Panc1 (cell line): ENCODE measurements at regions not wholly inside any gene's neighbourhood (a gene's known extent, or its start where the extent isn't known, plus 50 kb on each side); places are given as distances from the start of the nearest gene placed in this dataset.
A peak's percentile ranks its signal among the peaks of the same experiment; 100 is the strongest.

Experiments
- ATAC-seq: fragments of 200-7000 bp; cut with Tn5 transposase; 2 replicates; pipeline ENCODE4 v1.9.1; 2020; ENCODE audit warnings: mild to moderate bottlenecking, moderate library complexity
- BruUV-seq: library from RNA; stranded (reverse); fragments of 400-500 nt; replicated peaks from 2 replicates; lab custom pipeline; 2021; lab: Mats Ljungman, UMichigan
- CTCF ChIA-PET: fragments of 300-600 bp; sonication (Branson Sonifier 250); formaldehyde crosslinking; loops from one replicate; lab custom pipeline; 2022; ENCODE audit warnings: antibody characterized with exemption; lab: Charles Lee
- POLR2A ChIA-PET: fragments of 300-600 bp; sonication (Branson Sonifier 250); formaldehyde crosslinking; loops from one replicate; lab custom pipeline; 2022; ENCODE audit warnings: antibody characterized with exemption; lab: Charles Lee
- DNase-seq: peaks from one replicate; pipeline ENCODE4 v3.0.0-alpha.2; 2010; ENCODE audit warnings: low read depth, low spot score
- H3K27ac ChIP-seq: 2 replicates; pipeline ENCODE4 v1.5.1; 2011; ENCODE audit warnings: mild to moderate bottlenecking, low read length, inconsistent platforms
- H3K27me3 ChIP-seq: fragments of 200-500 bp; sonication (Bioruptor generic); 2 replicates; pipeline ENCODE4 v1.6.0; 2014; ENCODE audit warnings: low read length, inconsistent platforms; ENCODE audit not compliant: control insufficient read depth, insufficient read depth
- H3K36me3 ChIP-seq: fragments of 200-500 bp; sonication (Bioruptor generic); 2 replicates; pipeline ENCODE4 v1.5.1; 2014; ENCODE audit warnings: inconsistent platforms, mild to moderate bottlenecking, low read length, moderate library complexity; ENCODE audit not compliant: control insufficient read depth, insufficient read depth
- H3K4me1 ChIP-seq: 2 replicates; pipeline ENCODE4 v1.5.1; 2011; ENCODE audit warnings: inconsistent platforms, mild to moderate bottlenecking, low read length, moderate library complexity; ENCODE audit not compliant: control insufficient read depth, insufficient read depth
- H3K4me3 ChIP-seq, 2 experiments: 2 replicates each; pipeline ENCODE4 v1.5.1; 2011 to 2012; ENCODE audit warnings: low read depth in 2 of 2, low read length in 2 of 2, mild to moderate bottlenecking in 2 of 2, inconsistent platforms in 1 of 2, moderate library complexity in 1 of 2
- H3K9me3 ChIP-seq: fragments of 200-500 bp; sonication (Bioruptor generic); 2 replicates; pipeline ENCODE4 v1.5.1; 2014; ENCODE audit warnings: low read depth, mild to moderate bottlenecking, inconsistent platforms, low read length, moderate library complexity; ENCODE audit not compliant: control insufficient read depth, insufficient read depth
- POLR2AphosphoS5 ChIP-seq: IDR thresholded peaks from 2 replicates; pipeline ENCODE4 v1.6.1; 2012; ENCODE audit warnings: mild to moderate bottlenecking, low read depth, low read length, moderate library complexity
- SIN3A ChIP-seq: IDR thresholded peaks from 2 replicates; pipeline ENCODE4 v1.6.1; 2012; ENCODE audit warnings: low read depth, mild to moderate bottlenecking, low read length, moderate library complexity, borderline replicate concordance; ENCODE audit not compliant: insufficient read depth
- TCF7L2 ChIP-seq: IDR thresholded peaks from 2 replicates; pipeline ENCODE4 v1.6.1; 2011; ENCODE audit warnings: mild to moderate bottlenecking, low read depth, low read length, inconsistent platforms
- in situ Hi-C: cut with HindIII; loops from 2 replicates; pipeline ENCODE4 v1.10.0; 2016; ENCODE audit warnings: low sequenced_read_pairs, low pct_unique_long_range_greater_than_20kb
- intact Hi-C: fragments of 100-400 bp; cut with micrococcal nuclease; formaldehyde crosslinking; loops from one replicate; pipeline ENCODE4 v1.10.0; 2022; ENCODE audit not compliant: unreplicated experiment
- TF ChIP-seq, protein P1 (sequence below): fragments of 450-650 bp; IDR thresholded peaks from 2 replicates; pipeline ENCODE4 v1.5.1; 2017; ENCODE audit warnings: mild to moderate bottlenecking
- TF ChIP-seq, protein P2 (sequence below), 2 experiments: IDR thresholded peaks; 2 replicates each; pipeline ENCODE4 v1.6.1; 2011 to 2012; ENCODE audit warnings: low read depth in 2 of 2, control low read depth in 1 of 2, low read length in 1 of 2, mild to moderate bottlenecking in 1 of 2, moderate library complexity in 1 of 2; ENCODE audit not compliant: insufficient read depth in 1 of 2

DNA sequence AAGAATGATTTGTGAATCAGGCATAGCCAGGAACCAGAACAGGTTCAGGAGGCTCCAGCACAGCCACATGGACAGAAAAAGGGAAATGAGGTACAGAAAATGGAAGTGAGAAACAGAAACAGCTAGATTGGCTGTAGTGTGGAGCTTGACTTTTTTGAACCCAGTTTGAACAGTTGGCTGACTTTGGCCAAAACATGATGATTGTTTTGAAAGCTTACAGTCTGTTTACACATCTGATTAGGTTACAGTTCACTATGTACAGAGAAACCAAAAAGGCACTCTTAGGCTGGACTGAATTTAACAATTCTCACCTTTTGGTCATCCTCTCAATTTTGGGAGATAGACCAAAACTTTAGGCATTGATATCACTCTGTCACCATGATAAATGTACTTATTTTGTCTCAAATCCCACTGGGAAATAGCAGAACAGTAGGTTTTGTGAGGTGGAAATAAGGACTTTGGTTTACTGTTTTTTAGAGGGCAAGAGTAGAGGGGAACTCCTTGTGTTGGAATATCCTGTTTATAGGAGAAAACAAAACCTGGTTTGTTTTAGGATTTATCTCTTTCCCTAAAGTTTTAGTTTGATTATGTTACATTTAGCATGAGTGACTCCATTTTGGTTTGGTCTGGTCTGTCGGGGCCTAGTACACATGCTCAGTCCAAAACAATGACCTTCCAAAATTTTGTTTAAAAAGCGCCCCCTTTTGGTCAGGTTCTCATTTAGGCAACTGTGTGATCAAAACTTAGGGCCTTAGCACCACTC lies 123.1 kb downstream of the OLIG3 start:
- in situ Hi-C loops (no loop called here), intact Hi-C loops (no loop called here)
- BruUV-seq, result no TSS peak
- no peaks in the 10 kb centered on the region for H3K9me3 ChIP-seq
- no peaks in the 10 kb centered on the region for H3K27me3 ChIP-seq
- no peaks in the 10 kb centered on the region for H3K4me1 ChIP-seq
- no peaks in the 10 kb centered on the region for H3K36me3 ChIP-seq
- ChIA-PET CTCF (no interaction called here), POLR2A (no interaction called here)
- no peak for DNase-seq
- no peak for ATAC-seq
- no peak overlapping the region for H3K27ac ChIP-seq
- no peak overlapping the region for H3K4me3 ChIP-seq
- no peak for TF ChIP-seq SIN3A
- TF ChIP-seq, protein P1, sequence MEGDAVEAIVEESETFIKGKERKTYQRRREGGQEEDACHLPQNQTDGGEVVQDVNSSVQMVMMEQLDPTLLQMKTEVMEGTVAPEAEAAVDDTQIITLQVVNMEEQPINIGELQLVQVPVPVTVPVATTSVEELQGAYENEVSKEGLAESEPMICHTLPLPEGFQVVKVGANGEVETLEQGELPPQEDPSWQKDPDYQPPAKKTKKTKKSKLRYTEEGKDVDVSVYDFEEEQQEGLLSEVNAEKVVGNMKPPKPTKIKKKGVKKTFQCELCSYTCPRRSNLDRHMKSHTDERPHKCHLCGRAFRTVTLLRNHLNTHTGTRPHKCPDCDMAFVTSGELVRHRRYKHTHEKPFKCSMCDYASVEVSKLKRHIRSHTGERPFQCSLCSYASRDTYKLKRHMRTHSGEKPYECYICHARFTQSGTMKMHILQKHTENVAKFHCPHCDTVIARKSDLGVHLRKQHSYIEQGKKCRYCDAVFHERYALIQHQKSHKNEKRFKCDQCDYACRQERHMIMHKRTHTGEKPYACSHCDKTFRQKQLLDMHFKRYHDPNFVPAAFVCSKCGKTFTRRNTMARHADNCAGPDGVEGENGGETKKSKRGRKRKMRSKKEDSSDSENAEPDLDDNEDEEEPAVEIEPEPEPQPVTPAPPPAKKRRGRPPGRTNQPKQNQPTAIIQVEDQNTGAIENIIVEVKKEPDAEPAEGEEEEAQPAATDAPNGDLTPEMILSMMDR, result peak; percentile 34; the same call in 1 of the 2 replicates

DNA sequence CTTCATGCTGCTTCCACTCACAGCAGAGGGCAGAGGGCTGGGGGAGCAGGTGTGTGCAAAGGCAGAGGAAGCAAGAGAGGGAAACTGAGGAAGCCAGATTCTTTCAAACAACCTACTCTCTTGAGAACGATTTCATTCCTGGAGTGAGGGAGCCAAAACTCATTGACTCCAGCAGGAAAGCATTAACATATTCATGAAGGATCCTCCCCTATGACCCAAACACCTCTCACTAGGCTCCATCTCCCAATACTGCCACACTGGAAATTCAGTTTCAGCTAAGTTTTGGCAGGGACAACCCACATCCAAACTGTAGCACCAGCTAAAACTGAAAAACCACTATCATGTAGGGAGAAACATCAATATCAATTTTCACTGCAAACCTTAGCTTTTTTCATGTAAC lies 125.1 kb downstream of the OLIG3 start:
- ChIA-PET CTCF (no interaction called here), POLR2A (no interaction called here)
- H3K4me3 ChIP-seq, result no peak overlapping the region
- intact Hi-C loops, result no loop called here
- no peaks in the 10 kb centered on the region for H3K4me1 ChIP-seq
- ATAC-seq, result no peak
- H3K36me3 ChIP-seq, result no peaks in the 10 kb centered on the region
- TF ChIP-seq POLR2AphosphoS5, result no peak
- no peak for TF ChIP-seq TCF7L2
- TF ChIP-seq, protein P1, result no peak
- TF ChIP-seq, protein P2, sequence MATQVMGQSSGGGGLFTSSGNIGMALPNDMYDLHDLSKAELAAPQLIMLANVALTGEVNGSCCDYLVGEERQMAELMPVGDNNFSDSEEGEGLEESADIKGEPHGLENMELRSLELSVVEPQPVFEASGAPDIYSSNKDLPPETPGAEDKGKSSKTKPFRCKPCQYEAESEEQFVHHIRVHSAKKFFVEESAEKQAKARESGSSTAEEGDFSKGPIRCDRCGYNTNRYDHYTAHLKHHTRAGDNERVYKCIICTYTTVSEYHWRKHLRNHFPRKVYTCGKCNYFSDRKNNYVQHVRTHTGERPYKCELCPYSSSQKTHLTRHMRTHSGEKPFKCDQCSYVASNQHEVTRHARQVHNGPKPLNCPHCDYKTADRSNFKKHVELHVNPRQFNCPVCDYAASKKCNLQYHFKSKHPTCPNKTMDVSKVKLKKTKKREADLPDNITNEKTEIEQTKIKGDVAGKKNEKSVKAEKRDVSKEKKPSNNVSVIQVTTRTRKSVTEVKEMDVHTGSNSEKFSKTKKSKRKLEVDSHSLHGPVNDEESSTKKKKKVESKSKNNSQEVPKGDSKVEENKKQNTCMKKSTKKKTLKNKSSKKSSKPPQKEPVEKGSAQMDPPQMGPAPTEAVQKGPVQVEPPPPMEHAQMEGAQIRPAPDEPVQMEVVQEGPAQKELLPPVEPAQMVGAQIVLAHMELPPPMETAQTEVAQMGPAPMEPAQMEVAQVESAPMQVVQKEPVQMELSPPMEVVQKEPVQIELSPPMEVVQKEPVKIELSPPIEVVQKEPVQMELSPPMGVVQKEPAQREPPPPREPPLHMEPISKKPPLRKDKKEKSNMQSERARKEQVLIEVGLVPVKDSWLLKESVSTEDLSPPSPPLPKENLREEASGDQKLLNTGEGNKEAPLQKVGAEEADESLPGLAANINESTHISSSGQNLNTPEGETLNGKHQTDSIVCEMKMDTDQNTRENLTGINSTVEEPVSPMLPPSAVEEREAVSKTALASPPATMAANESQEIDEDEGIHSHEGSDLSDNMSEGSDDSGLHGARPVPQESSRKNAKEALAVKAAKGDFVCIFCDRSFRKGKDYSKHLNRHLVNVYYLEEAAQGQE (IDR thresholded peaks at IDR 0.05; ENCODE audit: insufficient read depth in 1 of 2, low read depth in 2 of 2, low read length in 1 of 2), result no peak
- no peak for TF ChIP-seq SIN3A
- in situ Hi-C loops, result no loop called here
- no peak for DNase-seq
- no peaks in the 10 kb centered on the region; the same call in 1 of the 2 replicates for H3K27me3 ChIP-seq
- H3K27ac ChIP-seq, result no peak overlapping the region
- no TSS peak for BruUV-seq
- H3K9me3 ChIP-seq, result no peaks in the 10 kb centered on the region
